Upper lobe of left lung (tissue), 6 donors: ENCODE measurements at regions not wholly inside any gene's neighbourhood (a gene's known extent, or its start where the extent isn't known, plus 50 kb on each side); places are given as distances from the start of the nearest gene placed in this dataset.

Experiments used
- ATAC-seq, 2 donors: fragments of 200-7000 bp; cut with Tn5 transposase; one replicate each; pipeline ENCODE4 v1.9.1; 2022; ENCODE audit warnings: mild to moderate bottlenecking in 2 of 2, moderate library complexity in 2 of 2; ENCODE audit not compliant: low FRiP score in 2 of 2
- DNase-seq, 2 donors: peaks; one replicate each; pipeline ENCODE4 v3.0.0-alpha.2; 2019 to 2020
- H3K27ac ChIP-seq, 4 donors: fragments of 200-600 bp; sonication (generic); one replicate each; pipeline ENCODE4 v1.5.1; 2016 to 2019
- H3K27me3 ChIP-seq, 4 donors: fragments of 200-600 bp; sonication (generic); one replicate each; pipeline ENCODE4 v1.5.1; 2017 to 2019
- H3K36me3 ChIP-seq, 4 donors: fragments of 200-600 bp; sonication (generic); one replicate each; pipeline ENCODE4 v1.5.1; 2016 to 2019
- H3K4me1 ChIP-seq, 4 donors: fragments of 200-600 bp; sonication (generic); one replicate each; pipeline ENCODE4 v1.5.1; 2018 to 2019
- H3K4me3 ChIP-seq, 4 donors: fragments of 200-600 bp; sonication (generic); one replicate each; pipeline ENCODE4 v1.5.1; 2017 to 2019; ENCODE audit warnings: mild to moderate bottlenecking in 2 of 4, moderate library complexity in 1 of 4
- H3K9me3 ChIP-seq, 4 donors: fragments of 200-600 bp; sonication (generic); one replicate each; pipeline ENCODE4 v1.5.1; 2018 to 2019
- CTCF ChIP-seq, 6 experiments: fragments of 450-650 bp in 4 of 6; fragments of 200-600 bp in 2 of 6; sonication (generic) in 2 of 6; IDR thresholded peaks; one replicate each; pipeline ENCODE4 v1.5.1; 2016 to 2019; ENCODE audit warnings: antibody characterized with exemption in 6 of 6
- EP300 ChIP-seq, 4 donors: sonication (generic); formaldehyde crosslinking; IDR thresholded peaks; one replicate each; pipeline ENCODE4 v1.5.1; 2017; ENCODE audit warnings: antibody characterized with exemption in 4 of 4, control low read depth in 2 of 4
- POLR2A ChIP-seq, 4 donors: fragments of 450-650 bp; IDR thresholded peaks; one replicate each; pipeline ENCODE4 v1.5.1; 2016 to 2017; ENCODE audit warnings: antibody characterized with exemption in 4 of 4, mild to moderate bottlenecking in 2 of 4
- POLR2AphosphoS5 ChIP-seq, 2 donors: sonication (generic); formaldehyde crosslinking; IDR thresholded peaks; one replicate each; pipeline ENCODE4 v1.5.1; 2017; ENCODE audit warnings: antibody characterized with exemption in 2 of 2
- WGBS, 2 donors: methylation state at CpG; one replicate each; pipeline ENCODE4 v1.1.5; 2017 to 2018; 5-methylcytosine and 5-hydroxymethylcytosine counted together
- donor health status: DM: no; HTN: no; CAD: no; lungs with moderate emphysema.
- donor health status: DM: no; HTN: yes; CAD: no; lungs with severe emphysema.

- Histone ChIP-seq H3K9me3 (no peaks in the 10 kb centered on the region), H3K27ac (no peak overlapping the region), H3K36me3 (no peaks in the 10 kb centered on the region), H3K4me3 (no peak overlapping the region), H3K4me1 (no peaks in the 10 kb centered on the region), H3K27me3 (no peaks in the 10 kb centered on the region)
- TF ChIP-seq EP300 (IDR thresholded peaks at IDR 0.05) (no peak), POLR2A (IDR thresholded peaks at IDR 0.05) (no peak), POLR2AphosphoS5 (IDR thresholded peaks at IDR 0.05) (no peak), CTCF (IDR thresholded peaks at IDR 0.05) (no peak)
- 42 to 46% methylated on average over 3 of the region's 3 CpGs for WGBS, 2 donors
- ATAC-seq = no peak
- DNase-seq = no peak
Measured at GRCh38 chr15:47410247-47410646, 307.1 kb upstream of the SEMA6D start.

- no peaks in the 10 kb centered on the region for H3K27me3 ChIP-seq
- H3K4me3 ChIP-seq = no peak overlapping the region
- no peaks in the 10 kb centered on the region for H3K4me1 ChIP-seq
- WGBS, 2 donors = 74 to 75% methylated on average over 4 of the region's 4 CpGs
- no peaks in the 10 kb centered on the region for H3K9me3 ChIP-seq
- H3K36me3 ChIP-seq = no peaks in the 10 kb centered on the region
- no peak overlapping the region for H3K27ac ChIP-seq
- no peak for DNase-seq
- no peak for TF ChIP-seq CTCF (IDR thresholded peaks at IDR 0.05)
- no peak for TF ChIP-seq EP300 (IDR thresholded peaks at IDR 0.05)
- no peak for TF ChIP-seq POLR2AphosphoS5 (IDR thresholded peaks at IDR 0.05)
- TF ChIP-seq POLR2A (IDR thresholded peaks at IDR 0.05) = no peak
- no peak for ATAC-seq
Measured at GRCh38 chr15:47411733-47412132, 305.6 kb upstream of the SEMA6D start.

GRCh38 chr15:47412136-47412535 lies 305.2 kb upstream of the SEMA6D start:
- Histone ChIP-seq H3K36me3 (no peaks in the 10 kb centered on the region), H3K4me1 (no peaks in the 10 kb centered on the region), H3K9me3 (no peaks in the 10 kb centered on the region), H3K27me3 (no peaks in the 10 kb centered on the region), H3K4me3 (no peak overlapping the region), H3K27ac (no peak overlapping the region)
- DNase-seq = no peak
- ATAC-seq = no peak
- TF ChIP-seq CTCF (IDR thresholded peaks at IDR 0.05) = no peak
- TF ChIP-seq POLR2A (IDR thresholded peaks at IDR 0.05) = no peak
- WGBS, 2 donors = 56 to 59% methylated on average over 3 of the region's 3 CpGs

GRCh38 chr15:47412802-47413201 lies 304.5 kb upstream of the SEMA6D start:
- TF ChIP-seq POLR2AphosphoS5 (IDR thresholded peaks at IDR 0.05) (no peak), POLR2A (IDR thresholded peaks at IDR 0.05) (no peak), EP300 (IDR thresholded peaks at IDR 0.05) (no peak), CTCF (IDR thresholded peaks at IDR 0.05) (no peak)
- Histone ChIP-seq H3K9me3 (no peaks in the 10 kb centered on the region), H3K4me1 (no peaks in the 10 kb centered on the region), H3K27ac (no peak overlapping the region), H3K36me3 (no peaks in the 10 kb centered on the region), H3K27me3 (no peaks in the 10 kb centered on the region), H3K4me3 (no peak overlapping the region)
- no peak for DNase-seq
- ATAC-seq = no peak
- WGBS, 2 donors = 88 to 89% methylated on average over 4 of the region's 4 CpGs

GRCh38 chr15:47414207-47414606 lies 303.1 kb upstream of the SEMA6D start:
- Histone ChIP-seq H3K27ac (no peak overlapping the region), H3K9me3 (no peaks in the 10 kb centered on the region), H3K4me1 (no peaks in the 10 kb centered on the region), H3K27me3 (no peaks in the 10 kb centered on the region), H3K4me3 (no peak overlapping the region), H3K36me3 (no peaks in the 10 kb centered on the region)
- DNase-seq = no peak
- no peak for TF ChIP-seq POLR2A (IDR thresholded peaks at IDR 0.05)
- TF ChIP-seq CTCF (IDR thresholded peaks at IDR 0.05) = no peak
- TF ChIP-seq EP300 (IDR thresholded peaks at IDR 0.05) = no peak
- no peak for TF ChIP-seq POLR2AphosphoS5 (IDR thresholded peaks at IDR 0.05)
- no peak for ATAC-seq
- 71 to 75% methylated on average over 2 of the region's 2 CpGs for WGBS, 2 donors
